Occipital lobe (tissue), 1 donor: ENCODE measurements at regions not wholly inside any gene's neighbourhood (a gene's known extent, or its start where the extent isn't known, plus 50 kb on each side); places are given as distances from the start of the nearest gene placed in this dataset.
"Not testable (repeated sequence)": the region's sequence is repeated elsewhere in the genome, so short reads cannot be mapped to it uniquely, and the experiment has no call there.

Experiments used
- DNase-seq: peaks from one replicate; lab custom pipeline; 2025; lab: John Stamatoyannopoulos, UW

DNA sequence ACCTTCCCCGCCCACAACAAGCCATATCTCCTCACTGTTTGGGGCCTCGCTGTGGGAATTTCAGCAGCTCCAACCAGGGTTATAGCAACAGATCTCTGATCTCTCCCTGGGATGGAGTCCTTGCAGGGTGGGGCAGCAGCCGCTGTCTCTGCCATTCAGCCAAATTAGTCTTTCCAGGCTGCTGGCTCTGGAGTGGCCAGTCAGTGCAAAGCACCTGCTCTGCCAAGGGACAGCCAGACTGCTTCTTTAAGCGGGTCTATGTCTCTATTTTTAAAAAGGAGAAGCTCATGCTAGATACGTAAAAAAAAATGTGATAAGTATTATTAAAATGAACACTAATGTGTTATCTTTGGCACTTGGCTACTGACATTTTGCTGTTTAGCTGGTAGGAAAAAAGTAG lies 380.2 kb downstream of the CDH10 start:
- DNase-seq = no peak

DNA sequence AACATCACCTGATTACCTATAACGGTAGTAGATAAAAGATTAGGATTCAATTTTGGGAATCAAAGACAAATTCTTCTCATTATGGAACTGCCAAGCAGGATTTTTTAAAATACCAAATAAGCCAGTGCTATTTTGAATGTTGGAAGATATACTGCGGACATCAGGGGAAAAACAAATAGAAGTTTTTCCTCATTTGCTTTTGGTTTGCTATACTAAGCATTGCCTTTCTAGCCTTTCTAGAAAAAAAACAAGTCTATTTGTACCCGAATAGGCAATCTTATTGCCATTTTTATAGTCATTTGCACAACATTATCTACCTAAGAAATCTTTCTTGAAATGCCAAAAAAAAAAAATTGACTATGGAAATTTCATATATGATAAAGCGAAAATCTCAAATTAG lies 379.5 kb downstream of the CDH10 start:
- no peak for DNase-seq

DNA sequence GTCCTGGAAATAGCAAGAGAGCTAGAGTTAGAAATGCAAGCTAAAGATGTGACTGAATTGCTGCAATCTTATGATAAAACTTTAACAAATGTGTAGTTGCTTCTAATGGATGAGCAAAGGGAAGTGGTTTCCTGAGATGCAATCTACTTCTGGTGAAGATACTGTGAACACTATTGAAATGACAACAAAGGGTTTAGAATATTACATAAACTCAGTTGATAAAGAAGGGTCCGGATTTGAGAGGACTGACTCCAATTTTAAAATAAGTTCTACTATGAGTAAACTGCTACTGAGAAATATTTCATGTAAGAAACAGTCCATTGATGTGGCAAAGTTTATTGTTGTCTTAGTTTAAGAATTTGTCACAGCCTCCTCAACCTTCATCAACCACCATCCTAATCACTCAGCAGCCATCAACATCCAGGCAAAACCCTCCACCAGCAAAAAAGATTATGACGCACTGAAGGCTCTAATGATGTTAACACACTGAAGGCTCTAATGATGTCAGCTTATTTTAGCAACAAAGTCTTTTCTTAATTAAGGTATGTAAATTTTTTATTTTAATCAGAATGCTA lies 376.2 kb downstream of the CDH10 start:
- no peak for DNase-seq

DNA sequence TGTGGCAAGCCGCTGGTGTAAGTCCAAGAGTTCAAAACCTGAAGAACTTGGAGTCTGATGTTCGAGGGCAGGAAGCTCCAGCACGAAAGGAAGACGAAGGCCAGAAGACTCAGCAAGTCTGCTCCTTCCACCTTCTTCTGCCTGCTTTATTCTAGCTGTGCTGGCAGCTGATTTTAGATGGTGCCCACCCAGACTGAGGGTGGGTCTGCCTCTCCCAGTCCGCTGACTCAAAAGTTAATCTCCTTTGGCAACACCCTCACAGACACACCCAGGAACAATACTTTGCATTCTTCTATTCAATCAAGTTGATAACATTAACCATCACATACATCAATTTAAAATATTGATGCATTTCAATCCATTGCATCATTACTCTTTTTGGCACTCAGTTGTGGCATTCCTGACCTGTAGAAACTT lies 373.1 kb downstream of the CDH10 start:
- not testable (repeated sequence) for DNase-seq

DNA sequence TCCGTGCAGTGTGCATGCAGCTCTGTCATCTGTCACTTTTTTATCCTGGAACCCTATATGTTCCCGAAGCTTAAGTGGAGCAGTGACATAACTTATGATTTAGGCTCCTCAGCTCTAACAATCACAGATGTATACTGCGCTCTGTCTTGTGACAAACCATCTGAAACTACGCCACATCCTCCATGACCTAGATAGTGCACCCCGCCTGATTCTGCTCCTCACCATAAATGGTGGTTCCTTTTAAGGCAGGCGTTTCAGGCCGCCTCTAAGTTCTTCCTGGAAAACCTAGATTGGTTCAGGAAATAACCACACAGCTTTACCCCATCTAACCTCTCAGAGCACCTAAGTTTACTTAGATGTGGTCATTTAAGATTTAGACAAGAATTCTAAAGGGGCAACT lies 372.0 kb downstream of the CDH10 start:
- DNase-seq = peak; percentile 20

DNA sequence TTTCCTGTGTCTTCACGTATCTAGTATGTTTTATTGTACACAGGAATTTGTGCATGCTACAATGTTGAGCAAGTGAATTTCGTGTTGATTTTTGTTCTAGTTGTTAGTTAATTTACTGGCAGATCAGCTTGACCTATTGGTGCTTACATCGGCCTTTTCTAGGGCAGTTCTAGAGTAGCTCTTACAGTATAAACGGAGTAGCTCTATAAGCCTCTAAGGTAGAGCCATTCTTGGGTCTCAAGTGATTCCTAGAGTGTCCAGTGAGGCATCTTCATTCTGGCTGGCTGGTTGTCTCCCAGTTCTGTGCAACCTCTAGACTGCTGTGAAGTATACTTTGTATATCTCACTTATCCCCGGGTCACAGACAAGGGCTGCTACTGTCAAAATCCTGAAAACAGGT lies 364.6 kb downstream of the CDH10 start:
- no peak for DNase-seq

DNA sequence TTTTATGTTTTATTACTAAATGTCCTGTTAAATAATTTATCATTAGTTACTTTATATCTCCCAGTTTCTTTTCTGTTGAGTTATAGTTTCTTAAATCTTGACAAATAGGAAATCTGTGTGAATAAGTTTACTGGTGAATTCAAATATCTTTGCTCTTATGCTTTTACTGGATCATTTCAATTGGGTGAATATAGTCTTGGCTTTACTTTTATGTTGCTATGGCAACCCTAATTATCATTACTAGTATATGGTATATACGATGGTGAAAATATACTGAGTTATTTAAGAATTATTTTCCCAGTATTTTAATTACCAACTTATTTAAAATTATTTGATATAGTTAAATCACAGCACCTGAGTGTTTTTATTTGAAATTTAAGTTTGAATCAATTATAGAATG lies 363.0 kb downstream of the CDH10 start:
- DNase-seq = no peak

DNA sequence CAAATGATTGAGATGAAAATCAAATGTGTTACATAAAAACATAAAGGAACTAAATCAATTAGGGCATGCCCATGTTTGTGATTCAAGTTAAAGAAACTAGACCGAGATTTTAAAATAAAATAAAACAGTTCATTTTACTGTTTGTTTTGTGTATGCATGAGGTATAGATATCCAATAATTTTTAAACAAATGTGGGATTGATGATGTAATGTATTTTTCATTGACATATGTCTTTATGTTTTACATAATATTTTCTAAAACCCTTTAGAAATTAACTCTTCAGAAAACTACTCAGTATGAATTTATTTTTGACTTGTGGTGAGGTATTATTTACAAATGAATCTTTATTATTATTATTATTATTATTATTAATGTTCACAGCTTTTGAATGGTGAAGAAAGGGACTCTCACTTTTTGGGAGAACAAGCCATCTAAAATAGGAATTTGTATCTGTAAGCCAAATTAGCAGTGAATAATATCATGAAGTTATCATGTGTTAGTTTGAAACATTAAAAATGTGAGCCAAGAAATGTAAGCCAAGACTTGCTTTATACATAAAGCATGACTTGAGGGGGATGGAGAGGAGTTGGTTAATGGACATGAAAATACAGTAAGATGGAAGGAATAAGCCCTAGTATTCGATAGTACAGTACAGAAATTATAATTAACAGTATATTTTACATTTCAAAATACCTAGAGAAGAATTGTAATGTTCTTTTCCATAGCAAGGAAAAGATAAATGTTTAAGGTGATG lies 355.0 kb downstream of the CDH10 start:
- no peak for DNase-seq

DNA sequence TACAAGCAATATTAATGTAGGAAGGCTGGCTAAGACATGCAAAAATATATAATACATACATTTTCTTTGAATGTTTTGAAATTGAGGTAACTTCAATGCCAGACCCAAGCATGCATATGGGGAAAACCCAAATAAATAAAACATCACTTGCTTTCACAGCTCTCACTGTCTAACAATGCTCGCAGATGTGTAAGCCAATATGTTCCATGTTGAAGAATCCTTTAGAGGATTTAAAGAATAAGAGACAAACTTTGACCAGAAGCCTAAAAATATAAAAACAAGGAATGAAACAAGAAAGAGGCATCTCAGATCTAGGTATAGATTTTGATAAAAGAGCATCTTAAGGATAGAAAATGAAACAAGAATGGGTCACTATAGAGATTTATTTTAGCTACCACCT lies 354.2 kb downstream of the CDH10 start:
- no peak for DNase-seq

DNA sequence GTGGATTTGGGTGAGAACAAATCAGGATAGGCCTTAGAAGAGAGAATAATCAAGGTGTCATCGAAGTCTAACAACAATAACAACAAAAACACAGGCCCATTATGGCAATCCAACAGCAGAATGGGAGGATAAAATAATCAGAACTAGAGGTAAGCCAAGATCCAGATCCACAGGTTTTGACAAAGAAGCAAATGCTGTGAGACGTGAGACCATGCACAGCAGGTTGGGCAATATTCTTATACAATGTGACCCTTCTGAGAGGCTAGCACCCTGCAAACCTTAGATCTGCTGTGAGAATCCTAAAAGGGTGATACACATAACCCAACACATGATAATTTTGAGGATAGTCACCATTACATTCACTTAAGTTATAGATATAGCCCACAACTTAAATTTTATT lies 352.9 kb downstream of the CDH10 start:
- no peak for DNase-seq

DNA sequence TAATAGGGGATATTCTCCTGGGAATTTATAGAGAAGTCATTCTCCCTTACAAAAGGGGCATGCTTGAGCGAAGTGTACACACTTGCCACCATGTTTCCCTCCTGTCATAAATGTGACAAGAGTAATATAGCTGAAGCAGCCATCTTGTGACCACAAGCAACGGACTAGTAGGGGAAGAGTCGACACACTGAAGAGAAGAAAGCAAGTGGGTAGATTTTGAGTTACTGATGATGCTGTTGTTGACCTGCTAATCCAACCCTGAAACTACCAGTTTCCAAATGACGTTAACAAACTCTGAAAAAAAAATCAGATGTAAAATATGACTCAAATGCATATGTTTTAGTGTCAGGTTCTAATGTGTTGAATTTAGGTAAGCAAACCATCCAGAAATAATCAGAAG lies 350.4 kb downstream of the CDH10 start:
- no peak for DNase-seq

DNA sequence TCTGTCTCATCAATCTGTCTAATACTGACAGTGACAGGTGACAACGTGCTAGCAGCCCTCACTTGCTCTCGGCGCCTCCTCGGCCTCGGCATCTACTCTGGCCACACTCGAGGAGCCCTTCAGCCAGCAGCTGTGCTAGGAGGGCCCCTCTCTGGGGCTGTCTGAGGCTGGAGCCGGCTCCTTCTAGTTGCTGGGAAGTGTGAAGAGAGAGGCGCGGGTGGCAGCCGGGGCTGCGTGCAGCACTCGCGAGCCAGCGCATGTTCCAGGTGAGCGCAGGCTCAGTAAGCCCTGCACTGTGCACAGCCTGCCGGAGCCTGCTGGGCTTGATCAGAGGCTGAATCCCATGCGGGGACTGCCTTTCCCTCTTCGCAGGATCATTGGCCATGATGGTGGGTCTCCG lies 330.7 kb downstream of the CDH10 start:
- no peak for DNase-seq

DNA sequence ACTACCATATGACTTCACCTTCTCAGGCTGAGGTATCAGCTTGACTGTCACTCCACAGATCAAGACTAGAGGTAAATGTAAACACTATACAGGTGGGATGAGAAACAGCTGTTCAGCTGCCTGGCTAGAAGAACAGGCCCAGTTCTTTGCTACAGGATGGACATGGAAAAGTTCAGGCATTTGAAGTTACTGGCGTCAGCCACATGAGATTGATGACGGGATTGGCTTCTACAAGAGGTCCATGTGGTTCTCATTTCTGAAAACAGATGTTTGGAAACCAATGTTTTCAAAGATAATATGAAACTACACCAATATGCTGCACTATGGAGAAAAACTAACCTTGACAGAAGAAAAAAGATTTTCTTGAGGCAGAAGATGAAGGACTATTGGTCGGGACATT lies 324.1 kb downstream of the CDH10 start:
- DNase-seq = no peak

DNA sequence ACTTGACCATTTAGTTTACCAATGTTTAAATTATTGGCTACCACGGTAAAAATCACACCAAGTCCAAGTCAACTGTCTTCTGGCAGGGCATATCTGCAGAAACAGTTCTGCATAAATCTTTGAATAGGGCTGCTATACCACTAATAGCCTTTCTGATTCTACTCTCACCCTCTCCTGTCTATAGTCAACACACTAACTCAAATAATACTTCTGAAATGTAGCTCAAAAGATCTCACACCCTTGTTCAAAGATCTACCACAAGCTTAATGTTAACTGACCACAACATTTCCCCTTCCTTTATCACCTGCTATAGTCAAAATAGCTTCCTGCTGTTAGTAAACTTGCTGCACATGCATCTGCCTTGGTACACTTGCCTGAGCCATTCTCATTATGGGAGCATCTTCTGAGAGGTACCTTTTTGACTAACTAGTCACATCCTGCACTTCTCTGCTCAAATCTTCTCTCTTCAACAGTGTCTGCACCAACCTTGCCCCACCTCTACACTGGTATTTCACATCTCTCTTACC lies 319.4 kb downstream of the CDH10 start:
- no peak for DNase-seq

DNA sequence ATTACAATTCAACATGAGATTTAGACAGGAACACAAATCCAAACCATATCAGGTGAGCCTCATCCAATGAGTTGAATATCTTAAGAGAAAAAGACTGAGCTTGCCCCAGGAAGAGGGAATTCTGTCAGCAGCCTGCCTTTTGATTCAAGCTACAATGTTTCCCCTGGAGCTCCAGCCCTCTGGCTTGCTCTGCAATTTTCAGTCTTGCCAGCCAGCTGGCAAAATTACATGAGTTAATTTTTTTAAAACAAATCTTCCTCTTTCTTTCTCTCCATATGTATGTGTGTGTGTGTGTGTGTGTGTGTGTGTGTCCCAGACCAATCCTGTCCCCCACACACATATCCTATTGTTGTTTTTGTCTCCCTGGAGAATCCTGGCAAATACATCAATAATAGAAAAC lies 313.2 kb downstream of the CDH10 start:
- DNase-seq = no peak

DNA sequence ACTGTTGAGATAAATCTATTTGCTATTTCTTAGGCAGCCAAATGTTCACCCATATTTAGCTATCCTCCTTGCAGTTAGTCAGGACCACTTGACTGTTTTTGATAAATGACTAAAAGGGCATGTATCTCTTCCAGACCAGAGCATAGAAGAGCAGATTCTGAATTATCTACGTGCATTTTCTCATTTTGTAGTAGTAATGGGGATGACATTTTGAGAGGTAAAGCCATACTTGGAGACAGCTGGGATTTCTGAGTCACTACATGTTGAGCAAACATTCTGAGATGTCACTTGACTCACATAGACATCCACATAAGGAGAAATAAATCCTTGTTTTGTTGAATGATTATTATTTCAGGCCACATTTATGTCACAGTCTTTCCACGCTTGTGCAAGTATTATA lies 297.6 kb downstream of the CDH10 start:
- DNase-seq = no peak

DNA sequence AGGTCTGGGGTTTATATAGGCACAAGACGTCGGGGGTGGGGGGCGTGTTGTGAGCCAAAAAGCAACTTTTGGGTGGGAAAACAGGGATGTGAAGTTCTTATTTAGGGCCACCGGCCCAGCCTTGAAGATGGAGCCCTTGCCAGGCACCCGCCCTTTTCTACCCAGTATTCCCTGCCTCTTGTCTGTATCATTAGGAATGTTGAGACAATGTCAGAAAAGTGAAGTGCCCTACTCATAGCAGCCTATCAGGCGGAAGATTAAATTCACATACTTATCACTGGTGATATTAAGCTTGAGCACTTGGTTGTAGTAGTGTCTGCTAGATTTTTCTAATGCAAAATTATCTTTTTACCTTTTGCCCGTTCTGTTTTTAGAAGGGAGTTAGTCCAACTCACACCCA lies 293.5 kb downstream of the CDH10 start:
- no peak for DNase-seq

DNA sequence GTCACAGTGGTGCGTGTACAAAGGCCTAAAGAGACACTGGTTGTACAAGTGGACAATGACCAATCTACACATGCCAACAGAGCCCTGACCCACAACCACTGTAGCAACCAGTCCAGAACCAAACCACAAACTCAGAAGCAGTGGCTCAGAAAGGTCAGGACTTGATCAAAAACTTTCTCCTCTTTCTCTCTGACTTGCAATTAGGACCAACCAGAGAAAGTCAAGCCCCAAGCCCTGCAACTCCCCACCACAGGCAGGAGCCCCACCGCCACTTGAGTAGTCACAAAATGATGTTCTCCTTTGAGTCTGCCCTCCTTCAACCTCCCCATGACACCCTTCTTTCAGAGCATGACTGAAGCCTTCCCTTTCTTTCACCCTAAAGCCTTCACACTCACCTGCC lies 291.8 kb downstream of the CDH10 start:
- DNase-seq = no peak

DNA sequence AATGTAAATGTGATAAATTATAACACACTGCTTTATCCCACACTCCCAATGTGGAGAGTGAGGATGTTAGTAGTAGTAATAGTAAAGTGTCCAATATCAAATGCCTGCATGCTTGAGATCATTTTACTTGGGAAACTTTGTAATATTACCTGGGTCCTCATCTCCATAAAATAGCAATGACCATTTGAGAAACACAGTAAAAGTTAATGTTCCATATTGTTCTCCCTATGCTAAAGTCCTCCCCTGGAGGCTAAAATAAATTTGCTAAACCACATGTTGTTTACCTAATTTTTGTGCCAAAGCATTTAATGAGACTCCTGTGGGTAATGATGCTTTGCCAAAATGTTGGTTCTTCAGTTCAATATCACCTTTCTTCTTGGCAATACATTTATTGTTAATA lies 291.2 kb downstream of the CDH10 start:
- no peak for DNase-seq

DNA sequence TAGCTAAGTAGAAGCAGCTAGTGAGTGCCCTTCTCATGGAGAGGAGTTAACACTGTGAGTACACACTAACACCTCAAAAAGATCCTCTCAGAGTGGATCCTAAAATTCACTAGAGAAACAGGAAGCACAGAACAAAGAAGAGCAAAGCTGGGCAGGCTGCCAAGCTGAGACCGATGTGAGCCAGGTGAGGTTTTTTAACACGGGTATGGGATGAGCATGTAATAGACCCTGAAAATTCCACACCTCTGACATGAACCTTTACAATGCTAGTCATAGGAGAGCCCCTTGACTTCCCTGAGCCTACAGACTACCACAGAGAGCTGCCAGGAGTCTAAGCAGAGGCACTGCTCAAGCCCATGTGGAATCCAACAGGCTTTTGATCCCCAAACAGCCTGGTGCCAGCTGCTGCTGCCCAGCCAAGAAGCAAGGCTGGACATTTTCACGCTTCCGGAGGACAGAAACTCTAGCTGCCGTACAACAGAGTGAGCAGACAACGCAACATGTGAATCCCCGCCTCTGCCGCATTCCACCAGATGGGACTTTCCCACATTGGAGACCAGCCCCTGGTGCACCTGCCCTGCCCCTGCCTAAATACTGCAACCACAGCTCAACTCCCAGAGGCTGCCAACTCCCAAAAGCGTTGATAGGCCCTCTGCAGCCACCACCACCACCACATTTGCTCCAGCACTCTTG lies 280.8 kb downstream of the CDH10 start:
- no peak for DNase-seq

DNA sequence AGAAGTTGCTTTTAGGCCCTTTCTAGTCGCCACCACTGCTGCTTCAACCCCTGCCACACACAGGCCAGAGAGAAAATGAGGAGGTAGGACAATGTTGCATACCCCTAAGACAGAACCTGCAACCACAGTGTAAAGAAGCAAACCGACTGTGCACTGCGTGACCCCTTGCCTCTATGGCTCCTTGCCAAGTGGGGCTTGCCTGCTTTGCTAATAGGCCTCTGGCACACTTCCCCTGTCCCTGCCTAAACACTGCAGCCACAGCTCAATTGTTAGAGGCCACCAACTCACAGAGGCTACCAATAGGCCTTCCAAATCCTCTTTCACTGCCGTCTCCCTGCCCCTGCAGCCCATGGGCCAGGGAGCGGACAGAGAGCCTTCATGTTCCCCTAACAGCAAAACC lies 280.1 kb downstream of the CDH10 start:
- no peak for DNase-seq

DNA sequence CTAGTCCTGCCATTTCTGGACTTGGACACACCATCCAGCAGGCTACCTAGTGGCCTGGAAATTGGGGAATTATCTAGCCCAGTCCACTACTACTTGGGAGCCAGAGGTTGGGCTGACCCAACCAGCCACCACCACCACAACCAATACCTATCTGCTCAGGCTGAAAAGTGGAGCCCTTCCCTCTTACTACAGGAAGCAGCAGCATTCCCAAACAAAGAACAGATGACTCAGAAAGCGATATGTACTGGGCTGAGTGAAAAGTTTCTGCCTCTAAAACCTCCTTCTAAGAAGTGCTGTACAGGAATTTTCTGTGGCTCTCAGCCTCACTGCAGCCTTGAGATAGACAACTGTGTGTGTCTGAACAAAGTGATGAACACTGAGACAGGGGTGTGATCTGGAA lies 279.4 kb downstream of the CDH10 start:
- DNase-seq = no peak

DNA sequence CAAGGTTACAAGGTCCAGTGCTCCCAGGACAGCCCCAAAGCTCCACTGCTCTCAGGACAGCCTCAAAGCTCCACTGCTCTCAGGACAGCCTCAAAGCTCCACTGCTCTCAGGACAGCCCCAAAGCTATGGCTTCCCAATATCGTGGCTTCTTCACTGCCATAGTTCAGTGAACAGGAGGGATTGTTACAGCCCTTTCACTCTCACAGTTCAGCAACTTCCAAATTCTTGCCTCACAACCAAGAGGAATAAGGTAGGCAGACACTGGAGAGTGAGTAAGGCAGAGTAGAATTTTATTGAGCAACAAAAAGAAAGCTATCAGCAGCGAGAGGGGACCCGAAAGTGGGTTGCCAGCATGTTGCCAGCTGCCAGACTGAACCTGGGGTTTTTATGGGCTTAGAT lies 277.6 kb downstream of the CDH10 start:
- no peak for DNase-seq
